Osteoblast (primary cell): ENCODE measurements at regions not wholly inside any gene's neighbourhood (a gene's known extent, or its start where the extent isn't known, plus 50 kb on each side); places are given as distances from the start of the nearest gene placed in this dataset.

Experiments used
- DNase-seq: peaks from one replicate; pipeline ENCODE4 v3.0.0; 2011; ENCODE audit warnings: low spot score, mixed read lengths; ENCODE audit not compliant: insufficient read length; ENCODE audit errors: missing footprints
- H2AFZ ChIP-seq: 2 replicates; pipeline ENCODE4 v1.6.0; 2011; ENCODE audit warnings: mild to moderate bottlenecking, low read length
- H3K27ac ChIP-seq: 2 replicates; pipeline ENCODE4 v1.5.1; 2011; ENCODE audit warnings: mild to moderate bottlenecking, low read depth, low read length, moderate library complexity
- H3K27me3 ChIP-seq: 2 replicates; pipeline ENCODE4 v1.6.0; 2012; ENCODE audit warnings: mild to moderate bottlenecking, control low read depth, inconsistent platforms, low read length, moderate library complexity; ENCODE audit not compliant: insufficient read depth
- H3K36me3 ChIP-seq: 2 replicates; pipeline ENCODE4 v1.5.1; 2011; ENCODE audit warnings: mild to moderate bottlenecking, low read length, control low read depth, moderate library complexity; ENCODE audit not compliant: insufficient read depth
- H3K4me1 ChIP-seq: 2 replicates; pipeline ENCODE4 v1.5.1; 2011; ENCODE audit warnings: mild to moderate bottlenecking, low read length, control low read depth, moderate library complexity; ENCODE audit not compliant: insufficient read depth
- H3K4me2 ChIP-seq: 2 replicates; pipeline ENCODE4 v1.6.0; 2011; ENCODE audit warnings: mild to moderate bottlenecking, low read length; ENCODE audit not compliant: insufficient read depth
- H3K4me3 ChIP-seq: fragments of 200-600 bp; sonication (generic); 3 replicates; pipeline ENCODE4 v1.5.1; 2012; ENCODE audit warnings: mild to moderate bottlenecking, low read length, inconsistent platforms; ENCODE audit not compliant: insufficient read depth
- H3K79me2 ChIP-seq: 2 replicates; pipeline ENCODE4 v1.6.0; 2012; ENCODE audit warnings: mild to moderate bottlenecking, low read length, control low read depth, inconsistent platforms; ENCODE audit not compliant: insufficient read depth
- H3K9me3 ChIP-seq: 2 replicates; pipeline ENCODE4 v1.5.1; 2011; ENCODE audit warnings: low read depth, low read length, control low read depth
- H4K20me1 ChIP-seq: 2 replicates; pipeline ENCODE4 v1.6.0; 2012; ENCODE audit warnings: mild to moderate bottlenecking, low read length, control low read depth; ENCODE audit not compliant: insufficient read depth
- CTCF ChIP-seq: IDR thresholded peaks from 2 replicates; pipeline ENCODE4 v1.5.1; 2011; ENCODE audit warnings: mild to moderate bottlenecking, low read depth, low read length, moderate library complexity; ENCODE audit errors: extremely low read depth

- Histone ChIP-seq H4K20me1 (no peaks in the 10 kb centered on the region), H3K4me1 (no peaks in the 10 kb centered on the region), H3K27me3 (peaks cover 4% of the 10 kb centered on the region), H3K4me2 (no peak overlapping the region), H3K27ac (no peak overlapping the region), H3K4me3 (no peak overlapping the region), H2AFZ (no peak overlapping the region), H3K9me3 (no peaks in the 10 kb centered on the region), H3K79me2 (no peaks in the 10 kb centered on the region), H3K36me3 (no peaks in the 10 kb centered on the region)
- DNase-seq: no peak
- TF ChIP-seq CTCF: no peak
These were observed 117.3 kb downstream of the NKX6-1 start for GRCh38 chr4:84381759-84382158.

GRCh38 chr4:84379917-84380641 lies 119.0 kb downstream of the NKX6-1 start:
- H3K9me3 ChIP-seq: no peaks in the 10 kb centered on the region
- H3K36me3 ChIP-seq: no peaks in the 10 kb centered on the region
- no peaks in the 10 kb centered on the region for H3K4me1 ChIP-seq
- H4K20me1 ChIP-seq: no peaks in the 10 kb centered on the region
- H3K4me2 ChIP-seq: peak overlapping the region; percentile 38
- H3K27ac ChIP-seq: no peak overlapping the region
- H3K4me3 ChIP-seq: no peak overlapping the region
- no peak overlapping the region for H2AFZ ChIP-seq
- H3K27me3 ChIP-seq: peaks cover 4% of the 10 kb centered on the region
- TF ChIP-seq CTCF: no peak
- DNase-seq: peak; percentile 8
- no peaks in the 10 kb centered on the region for H3K79me2 ChIP-seq

- TF ChIP-seq CTCF: no peak
- Histone ChIP-seq H3K9me3 (no peaks in the 10 kb centered on the region), H3K4me1 (no peaks in the 10 kb centered on the region), H3K27ac (no peak overlapping the region), H3K4me3 (no peak overlapping the region), H3K36me3 (no peaks in the 10 kb centered on the region), H3K79me2 (no peaks in the 10 kb centered on the region), H2AFZ (no peak overlapping the region), H4K20me1 (no peaks in the 10 kb centered on the region), H3K27me3 (peaks cover 4% of the 10 kb centered on the region), H3K4me2 (no peak overlapping the region)
- no peak for DNase-seq
These were observed 120.1 kb downstream of the NKX6-1 start for GRCh38 chr4:84378983-84379382.

GRCh38 chr4:84378356-84378755 lies 120.7 kb downstream of the NKX6-1 start:
- H3K36me3 ChIP-seq: no peaks in the 10 kb centered on the region
- no peaks in the 10 kb centered on the region for H3K9me3 ChIP-seq
- no peak overlapping the region for H3K4me3 ChIP-seq
- no peaks in the 10 kb centered on the region for H3K79me2 ChIP-seq
- H3K27me3 ChIP-seq: peaks cover 4% of the 10 kb centered on the region
- no peak overlapping the region for H2AFZ ChIP-seq
- DNase-seq: no peak
- no peak overlapping the region for H3K27ac ChIP-seq
- no peak for TF ChIP-seq CTCF
- no peak overlapping the region for H3K4me2 ChIP-seq
- no peaks in the 10 kb centered on the region for H4K20me1 ChIP-seq
- no peaks in the 10 kb centered on the region for H3K4me1 ChIP-seq
